ENCODE measurements at regions not wholly inside any gene's neighbourhood (a gene's known extent, or its start where the extent isn't known, plus 50 kb on each side); places are given as distances from the start of the nearest gene placed in this dataset.

DNA sequence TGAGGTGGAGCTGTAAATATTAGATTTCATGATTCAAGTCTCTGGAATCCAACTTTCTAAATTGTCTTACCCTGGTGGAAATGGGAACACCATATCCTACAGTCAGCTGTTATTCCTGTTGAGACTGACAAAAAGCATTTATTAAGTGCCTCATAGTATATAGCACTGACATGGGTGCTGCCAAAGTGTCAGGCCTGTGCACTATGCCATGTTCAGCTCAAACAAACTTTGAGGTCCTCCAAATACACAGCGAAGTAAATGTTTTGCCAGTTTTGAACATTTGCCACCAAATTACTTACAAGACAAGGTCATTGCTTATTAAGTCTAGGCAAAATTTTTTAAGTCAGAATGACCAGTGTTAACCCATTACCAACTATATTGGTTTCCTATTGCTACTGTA, 162.9 kb upstream of the SLC25A13 start:
- no peak for DNase-seq

DNA sequence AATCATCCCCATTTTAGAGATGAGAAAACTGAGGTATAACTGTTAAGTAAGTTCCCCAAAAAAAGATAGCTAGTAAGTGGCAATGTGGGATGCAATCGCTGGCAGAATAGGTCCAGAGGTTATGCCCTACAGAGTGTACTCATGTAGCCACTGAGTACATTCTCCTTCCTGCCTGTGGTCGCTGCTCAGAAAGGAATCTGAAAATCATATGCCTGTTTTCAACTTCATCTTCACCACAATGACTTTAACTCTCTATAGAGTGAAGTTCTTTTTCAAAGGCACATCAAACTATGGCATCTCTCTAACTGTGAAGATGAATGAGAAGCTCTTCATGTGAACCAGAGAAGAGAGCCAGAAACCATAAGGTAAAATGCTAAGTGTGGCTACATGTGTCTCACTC, 162.2 kb upstream of the SLC25A13 start:
- DNase-seq: no peak

DNA sequence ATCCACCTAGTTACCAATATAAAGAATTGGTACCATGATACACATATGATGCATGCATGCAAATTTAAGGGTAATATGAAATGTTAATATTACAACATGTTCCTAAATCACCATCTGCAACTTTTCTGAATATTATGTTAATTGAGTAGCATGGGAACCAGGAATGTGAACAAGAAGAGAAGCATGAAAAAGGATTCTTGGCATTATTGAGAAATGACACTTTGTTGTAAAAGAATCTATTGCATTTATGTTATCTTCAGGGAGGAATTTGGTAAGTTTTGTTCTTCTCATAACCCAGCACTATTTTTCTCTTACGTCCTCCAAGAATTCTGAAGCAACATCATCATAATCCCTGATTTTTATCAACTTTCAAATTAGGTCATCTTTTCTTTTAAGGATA, 159.9 kb upstream of the SLC25A13 start:
- no peak for DNase-seq

DNA sequence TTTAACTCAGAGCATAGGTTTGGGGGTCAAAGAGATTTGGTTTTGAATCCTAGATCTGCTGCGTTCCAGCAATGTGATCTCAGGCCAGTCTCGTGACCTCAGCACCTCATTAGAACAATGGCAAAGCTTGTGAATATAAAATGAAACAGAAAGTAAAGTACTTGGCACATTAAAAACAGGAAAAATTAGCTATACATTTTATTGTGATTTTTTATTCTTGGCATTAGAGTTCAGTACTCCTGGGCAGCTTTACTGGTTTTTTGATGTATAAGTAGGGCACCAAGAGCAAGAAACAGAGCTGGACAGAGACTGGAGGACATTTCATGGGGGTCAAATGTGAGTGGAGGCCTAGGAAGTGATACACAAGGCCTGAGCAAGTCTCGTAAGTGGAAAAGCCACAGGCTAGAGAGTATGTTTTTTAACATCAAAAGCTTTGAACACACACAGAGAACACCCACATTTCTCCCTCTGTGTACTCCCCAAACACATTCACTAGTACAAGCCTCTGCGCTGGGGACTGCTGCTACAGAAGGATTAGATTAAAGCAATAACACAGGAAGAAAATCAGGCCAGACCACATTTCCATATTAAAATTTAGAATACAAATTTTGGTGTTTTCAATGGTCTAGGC, 157.2 kb upstream of the SLC25A13 start:
- no peak for DNase-seq

DNA sequence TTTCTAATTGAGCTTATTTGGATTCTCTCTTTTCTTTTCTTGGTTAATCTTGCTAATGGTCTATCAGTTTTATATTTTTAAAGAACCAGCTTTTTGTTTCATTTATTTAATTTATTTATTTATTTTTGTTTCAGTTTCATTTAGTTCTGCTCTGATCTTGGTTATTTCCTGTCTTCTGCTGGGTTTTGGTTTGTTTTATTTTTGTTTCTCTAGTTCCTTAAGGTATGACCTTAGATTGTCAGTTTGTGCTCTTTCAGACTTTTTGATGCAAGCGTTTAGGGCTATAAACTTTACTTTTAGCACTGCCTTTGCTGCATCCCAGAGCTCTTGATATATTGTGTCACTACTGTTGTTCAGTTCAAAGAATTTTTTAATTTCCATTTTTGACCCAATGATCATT, 149.7 kb upstream of the SLC25A13 start:
- DNase-seq: no peak

DNA sequence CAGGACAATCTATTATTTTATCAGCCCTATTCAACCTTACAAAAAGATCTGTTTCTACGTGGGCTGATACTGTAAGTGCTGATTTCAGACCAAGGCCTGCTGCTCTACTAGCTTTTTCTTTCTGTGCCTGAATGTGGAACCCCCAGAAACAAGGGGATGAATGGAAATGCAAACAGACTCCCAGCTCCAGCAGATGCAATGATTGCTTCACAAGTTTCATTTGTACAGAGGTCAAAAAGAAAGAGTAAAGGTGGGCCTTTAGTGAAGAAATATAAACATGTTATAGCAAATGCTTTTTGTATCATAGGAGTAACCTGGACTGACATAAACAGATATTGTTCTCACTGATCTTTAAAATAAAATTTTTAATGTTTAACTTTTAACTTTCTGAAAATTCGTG, 130.2 kb upstream of the SLC25A13 start:
- DNase-seq: no peak

DNA sequence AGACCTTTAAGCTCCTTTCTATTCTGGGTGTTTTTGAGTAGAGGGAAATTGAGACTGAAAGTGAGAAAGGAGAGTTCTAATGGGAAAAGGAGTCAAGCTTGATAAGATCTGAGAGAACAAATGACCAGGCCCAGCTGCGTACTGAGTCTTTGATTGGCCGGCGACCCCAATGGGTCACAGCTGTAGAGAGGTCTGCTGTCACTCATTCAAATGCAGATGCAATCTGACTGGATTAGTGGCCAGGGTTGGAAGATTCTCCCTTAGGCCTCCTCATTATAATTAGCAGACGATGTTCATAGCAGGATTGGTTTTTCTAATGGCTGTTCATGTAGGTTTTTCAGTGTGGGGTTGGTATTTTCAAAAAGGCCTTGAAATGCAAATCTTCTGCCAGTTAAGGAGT, 127.2 kb upstream of the SLC25A13 start:
- DNase-seq: no peak

DNA sequence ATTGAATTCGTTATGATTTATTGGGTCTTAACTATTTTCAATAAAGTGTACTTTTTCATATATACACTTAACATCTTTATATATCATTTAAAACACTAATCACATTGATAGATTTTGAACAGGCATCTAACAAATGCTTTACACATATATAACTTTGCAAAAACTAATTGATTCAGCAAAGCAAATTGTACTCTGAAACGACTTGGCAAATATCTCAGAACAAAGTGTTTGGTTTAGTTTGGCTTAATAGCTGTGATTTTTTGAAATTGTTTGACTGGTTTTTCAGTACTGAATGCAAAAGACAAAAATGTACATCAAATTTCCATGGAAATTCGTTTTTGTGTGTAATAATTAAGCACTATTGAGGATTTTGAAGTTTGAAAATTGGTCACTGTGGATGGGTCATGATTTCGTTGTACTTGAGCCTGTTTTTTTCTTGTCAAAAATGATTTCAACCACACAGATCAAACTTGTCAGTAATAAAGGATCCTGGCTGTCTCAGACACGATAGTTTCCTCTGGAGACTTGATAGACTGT, 125.3 kb upstream of the SLC25A13 start:
- no peak for DNase-seq

DNA sequence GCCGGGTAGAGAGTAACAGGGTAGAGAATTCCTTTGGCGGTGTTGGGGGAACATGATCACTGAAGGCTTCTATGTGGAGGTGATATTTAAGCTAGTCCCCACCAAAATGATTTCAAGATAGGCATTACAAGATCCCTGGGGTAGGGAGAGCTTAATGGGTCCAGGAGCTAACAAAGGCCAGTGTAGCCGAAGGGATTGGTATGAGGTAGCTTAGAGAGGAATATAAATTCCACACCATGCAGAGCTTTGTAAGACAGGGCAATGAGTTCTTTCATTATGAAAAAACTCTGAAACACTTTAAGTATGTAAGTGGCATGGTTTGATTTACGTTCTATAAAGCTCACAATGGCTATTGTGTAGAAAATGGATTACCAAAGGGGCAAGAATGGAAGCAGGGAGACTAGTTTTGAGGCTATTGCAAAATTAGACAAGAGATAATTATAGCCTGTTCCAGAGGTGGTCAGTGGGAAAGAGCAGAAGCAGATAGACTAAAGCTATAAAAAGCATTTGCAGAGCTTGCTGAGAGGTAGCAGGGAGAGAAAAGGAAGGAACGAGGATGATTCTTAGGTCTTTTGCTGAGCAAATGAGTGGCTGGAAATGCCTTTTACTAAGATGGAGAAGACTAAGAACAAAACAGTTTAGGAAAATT, 119.7 kb upstream of the SLC25A13 start:
- DNase-seq: no peak

DNA sequence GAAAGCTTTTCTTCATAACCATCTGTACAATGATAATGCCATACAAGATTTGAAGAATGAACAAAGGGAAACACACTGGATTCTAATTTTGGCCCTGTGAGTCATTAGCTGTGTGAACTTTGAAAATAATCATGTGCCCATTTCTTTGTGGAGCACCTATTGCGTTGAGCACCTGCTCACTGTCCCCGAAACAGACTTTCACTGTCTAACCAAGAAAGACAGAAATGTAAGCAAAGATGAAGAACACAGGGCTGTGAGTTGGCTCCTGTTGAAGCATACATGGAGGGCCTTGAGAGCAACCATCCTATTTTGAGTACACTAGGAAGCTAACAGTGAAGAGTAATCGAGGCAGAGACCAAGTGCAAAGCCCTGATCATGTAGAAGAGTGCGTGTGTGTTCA, 118.4 kb upstream of the SLC25A13 start:
- no peak for DNase-seq

DNA sequence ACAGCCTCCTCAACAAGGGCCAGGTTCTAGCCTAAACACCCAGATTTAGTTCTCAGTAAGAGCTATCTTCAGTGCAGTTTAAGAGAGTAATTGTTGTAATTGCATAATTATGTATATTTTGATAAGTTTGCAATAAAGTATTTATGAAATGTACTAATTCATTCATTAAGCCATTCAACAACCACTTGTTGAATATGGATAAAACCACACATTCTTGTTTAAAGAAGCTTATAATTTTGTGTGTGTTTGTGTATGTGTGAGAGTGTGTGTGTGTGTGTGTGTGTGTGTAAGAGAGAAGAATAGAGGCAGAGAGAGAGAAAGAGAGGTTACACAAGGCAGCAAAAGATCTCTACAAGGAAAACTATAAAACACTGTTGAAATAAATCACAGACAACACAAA, 115.0 kb upstream of the SLC25A13 start:
- no peak for DNase-seq

DNA sequence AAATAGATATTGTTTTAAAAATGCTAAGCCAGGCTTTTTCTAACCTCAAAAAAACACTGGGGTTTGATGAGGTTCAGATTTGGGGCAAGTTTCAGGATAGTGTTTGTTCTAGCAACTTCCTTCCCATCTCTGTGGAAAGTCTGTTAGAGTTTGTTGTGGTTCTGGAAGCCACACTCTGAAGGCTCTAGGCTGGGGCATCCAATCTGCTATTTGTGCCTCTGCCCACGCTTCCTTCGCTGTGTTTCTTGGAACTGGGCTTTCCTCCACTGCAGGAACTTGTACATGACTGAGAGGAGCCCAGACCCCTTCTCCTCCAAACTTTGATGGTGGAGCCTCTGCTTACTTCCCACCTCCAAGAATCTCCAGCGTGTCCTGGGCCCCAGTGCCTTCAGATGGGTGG, 108.5 kb upstream of the SLC25A13 start:
- no peak for DNase-seq

DNA sequence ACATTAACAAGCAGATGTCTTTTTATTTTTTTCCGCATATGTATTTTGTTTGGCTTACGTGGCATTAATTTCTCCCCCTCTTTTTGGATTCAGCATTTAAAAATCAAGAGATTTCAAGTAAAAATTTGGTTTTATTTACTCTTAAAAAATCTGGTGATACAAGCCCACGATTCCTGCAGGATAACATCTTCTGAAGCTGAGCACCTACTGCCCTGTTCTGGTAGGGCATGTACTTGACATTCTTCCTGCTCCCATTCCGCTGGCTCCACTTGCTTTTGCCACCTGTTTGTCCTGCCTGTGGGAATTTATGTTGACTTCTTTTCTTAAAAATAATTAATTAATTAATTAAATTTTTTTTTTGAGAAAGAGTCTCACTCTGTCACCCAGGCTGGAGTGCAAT, 105.2 kb upstream of the SLC25A13 start:
- no peak for DNase-seq

DNA sequence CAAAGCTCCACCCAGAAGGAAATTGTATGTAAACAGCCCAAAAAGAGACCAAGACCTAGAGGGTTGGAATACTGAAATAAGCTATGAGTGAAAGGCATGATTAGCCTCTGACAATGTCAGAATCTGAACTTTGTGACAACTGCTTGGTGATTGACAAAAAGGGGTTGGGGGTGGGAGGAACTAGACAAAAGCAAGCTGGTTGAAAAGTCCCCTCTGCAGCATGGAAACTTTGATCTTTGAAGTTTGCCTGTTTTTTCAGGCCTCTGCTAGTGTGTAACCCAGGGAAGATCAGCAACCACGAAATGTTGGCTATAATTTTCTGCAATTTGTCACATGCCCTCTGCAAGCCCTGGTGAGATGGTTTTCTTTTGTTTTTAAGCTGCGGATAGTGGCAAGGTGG, 104.8 kb upstream of the SLC25A13 start:
- no peak for DNase-seq

DNA sequence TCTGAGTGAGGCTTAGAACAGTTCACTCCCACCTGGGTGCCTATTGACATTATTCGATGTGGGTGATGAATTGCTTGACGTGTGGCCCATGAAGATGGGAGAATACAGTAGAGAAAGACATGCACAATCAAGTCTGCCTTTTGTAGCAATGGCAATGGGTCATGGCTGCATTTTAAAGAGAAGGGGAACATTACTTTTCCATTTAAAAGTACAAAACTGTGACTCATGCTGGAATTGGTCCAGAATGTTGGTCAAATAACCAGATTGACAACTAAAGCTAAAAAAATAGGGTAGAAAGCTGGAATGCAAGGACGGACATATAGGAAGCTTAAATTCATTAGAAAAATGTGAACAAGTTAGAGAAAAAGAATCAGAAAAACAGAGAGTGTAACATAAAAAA, 104.1 kb upstream of the SLC25A13 start:
- DNase-seq: no peak

DNA sequence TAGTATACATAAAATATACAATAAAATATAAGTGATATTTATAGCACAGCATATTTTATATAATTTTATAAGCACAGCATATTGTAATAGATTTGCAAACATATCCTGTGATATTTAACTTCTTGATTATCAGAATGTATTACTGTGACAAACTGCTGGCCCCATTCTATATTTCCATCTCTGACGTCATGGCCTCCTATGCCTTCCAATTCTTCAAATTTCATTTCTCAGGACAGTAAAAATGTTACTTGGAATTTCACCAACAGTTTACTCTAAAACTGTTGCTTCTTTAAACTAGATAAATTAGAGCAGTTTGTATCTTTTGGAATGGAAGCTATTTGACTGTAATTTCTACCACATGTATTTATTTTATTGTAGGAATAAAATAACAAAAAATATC, 102.5 kb upstream of the SLC25A13 start:
- DNase-seq: no peak

DNA sequence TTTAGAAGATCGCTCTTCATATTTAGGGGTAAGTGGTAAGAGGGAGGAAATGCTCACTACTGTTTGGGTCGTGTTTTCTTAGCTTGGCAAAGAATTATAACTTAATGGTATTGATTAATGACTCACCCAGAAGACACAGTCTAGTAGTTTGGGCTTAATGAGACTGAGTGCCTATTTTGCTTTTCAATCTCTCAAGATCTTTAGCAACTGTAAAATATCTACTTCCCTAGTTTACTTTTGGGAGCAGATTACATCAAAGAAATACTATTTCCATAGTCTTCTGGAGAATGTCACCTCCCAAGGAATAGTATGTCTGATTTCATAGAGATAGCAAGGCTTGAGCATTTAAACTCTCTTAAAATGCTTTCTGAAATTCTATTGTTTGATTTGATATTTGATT, 100.5 kb upstream of the SLC25A13 start:
- DNase-seq: no peak

DNA sequence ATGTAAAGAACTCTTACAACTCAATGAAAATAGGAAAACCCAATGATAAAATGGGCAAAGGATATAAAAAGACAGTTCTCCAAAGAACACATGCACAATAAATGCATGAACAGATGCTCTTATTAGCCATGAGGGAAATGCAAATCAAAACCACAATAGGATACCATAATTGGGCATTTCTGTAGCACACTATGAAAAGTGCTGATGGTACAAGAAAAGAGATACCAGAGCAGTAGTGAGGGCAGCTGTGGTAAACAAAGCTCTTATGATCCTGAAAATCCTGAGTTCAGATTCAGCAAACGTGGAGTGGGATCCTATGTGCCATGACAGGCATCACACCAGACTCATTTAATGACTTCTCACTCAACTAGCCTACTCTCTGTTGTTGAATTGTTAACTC, 96.7 kb upstream of the SLC25A13 start:
- no peak for DNase-seq

DNA sequence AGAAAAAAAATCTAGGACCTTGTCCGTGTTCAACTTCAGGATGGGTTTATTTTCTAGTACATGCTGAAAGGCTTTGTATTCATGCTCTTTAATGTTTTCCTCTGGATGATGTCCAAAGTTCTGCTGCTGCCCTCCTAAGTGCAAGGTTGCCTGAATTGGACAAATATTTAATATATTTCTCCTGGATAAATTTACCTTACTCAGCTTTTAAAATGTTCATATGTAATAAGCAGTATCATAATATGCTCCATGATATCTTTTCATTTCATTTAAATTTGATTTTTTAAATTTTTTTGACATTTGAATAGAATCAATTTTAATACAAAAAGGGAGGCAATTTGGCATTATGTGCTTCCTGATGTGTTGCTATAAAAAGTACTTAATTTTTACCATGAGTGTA, 95.9 kb upstream of the SLC25A13 start:
- no peak for DNase-seq

DNA sequence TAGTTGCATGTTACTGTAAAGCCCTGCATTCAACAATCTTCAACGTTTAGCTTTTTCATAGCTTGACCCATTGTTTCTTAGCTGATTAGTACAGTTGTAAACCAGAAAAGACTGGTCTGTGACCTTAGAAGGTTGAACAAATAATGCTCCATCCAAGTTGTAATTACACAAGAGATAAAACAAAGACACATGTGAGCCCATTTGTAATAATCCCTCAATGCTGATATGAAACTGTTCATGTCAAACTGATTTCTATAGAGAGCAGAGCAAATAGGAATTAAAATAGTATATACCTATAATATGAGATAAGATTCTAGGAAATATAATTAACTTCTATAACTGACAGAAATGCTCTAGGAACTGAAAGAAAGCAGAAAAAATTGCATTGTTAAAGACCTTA, 94.7 kb upstream of the SLC25A13 start:
- no peak for DNase-seq

DNA sequence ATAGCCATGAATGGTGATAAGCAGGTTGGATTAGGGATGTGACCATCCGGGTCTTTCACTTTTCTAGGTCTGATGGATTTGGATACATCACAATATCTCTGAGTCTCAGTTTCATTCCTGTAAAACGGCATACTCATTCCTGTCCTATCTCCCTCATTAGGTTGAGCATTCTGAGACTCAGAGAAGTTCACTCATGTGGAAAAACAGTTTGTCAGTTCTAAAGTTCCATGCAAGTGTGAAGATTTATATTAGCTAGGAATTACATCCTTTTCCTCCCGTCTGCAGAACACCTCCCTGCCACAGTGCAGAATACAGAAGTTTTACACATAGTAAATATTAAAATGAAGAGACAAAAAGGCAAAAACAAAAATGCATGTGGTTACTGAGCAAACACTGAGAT, 94.2 kb upstream of the SLC25A13 start:
- DNase-seq: no peak

DNA sequence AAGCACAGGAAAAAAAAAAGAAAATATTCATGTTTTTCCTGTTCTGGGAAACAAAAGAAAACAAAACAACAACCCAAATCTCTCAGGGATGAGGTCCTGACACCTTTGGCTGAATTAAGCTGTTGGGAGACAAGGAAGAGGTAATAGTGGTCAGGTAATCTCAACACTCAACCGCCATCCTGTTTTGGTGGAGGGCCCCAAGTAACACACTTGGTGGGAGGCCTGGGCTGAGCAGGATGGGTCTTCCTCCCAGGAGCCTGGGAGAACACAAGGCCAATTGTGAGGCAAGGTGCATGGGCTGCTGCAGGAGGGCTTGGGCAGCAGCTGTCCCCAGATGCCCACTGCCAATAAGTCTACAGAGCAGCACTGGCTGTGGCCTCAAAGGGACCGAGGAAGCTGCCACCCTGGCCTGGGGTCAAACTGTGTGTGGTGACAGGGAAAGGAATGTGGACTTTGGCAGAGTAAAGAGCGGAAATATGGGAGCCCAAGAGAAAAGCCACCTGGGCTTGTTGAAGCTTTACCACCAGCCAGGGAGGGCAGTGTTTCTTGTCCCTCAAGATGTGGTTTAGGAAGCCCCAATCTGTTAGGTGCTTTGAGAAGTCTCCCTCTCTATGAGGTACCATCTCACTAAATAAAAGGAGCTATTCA, 93.5 kb upstream of the SLC25A13 start:
- no peak for DNase-seq

DNA sequence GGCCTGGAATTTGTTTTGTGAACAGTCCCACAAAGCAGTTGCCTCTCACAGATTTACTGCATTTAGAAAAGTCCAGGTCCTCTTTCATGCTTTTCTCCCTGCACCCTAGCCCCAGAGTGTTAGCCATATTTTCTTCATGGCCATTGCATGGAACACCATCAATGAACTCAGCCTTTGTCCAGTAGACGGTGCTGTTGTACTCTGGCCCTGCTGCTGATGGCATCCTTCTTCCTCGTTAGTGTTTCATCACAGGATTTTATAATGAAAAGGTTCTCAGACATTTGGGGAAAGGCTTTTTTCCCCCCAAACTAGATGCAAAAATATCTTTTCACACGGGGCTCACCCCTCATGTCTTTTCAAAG, 93.0 kb upstream of the SLC25A13 start:
- DNase-seq: no peak

All from left kidney (tissue), 1 donor.